Ovary (tissue), 7 donors: ENCODE measurements at regions not wholly inside any gene's neighbourhood (a gene's known extent, or its start where the extent isn't known, plus 50 kb on each side); places are given as distances from the start of the nearest gene placed in this dataset.

Experiments
- DNase-seq, 5 donors: peaks; one replicate each; pipeline ENCODE4 v3.0.0-alpha.2; 2019 to 2020
- H3K27ac ChIP-seq, 2 donors: fragments of 200-600 bp; one replicate each; pipeline versions ENCODE4 v1.5.1 to v1.8.0; 2019 to 2022
- H3K27me3 ChIP-seq: fragments of 200-600 bp; one replicate; pipeline ENCODE4 v1.8.0; 2022
- H3K36me3 ChIP-seq: fragments of 200-600 bp; sonication (generic); one replicate; pipeline ENCODE4 v1.5.1; 2019
- H3K4me1 ChIP-seq: one replicate; pipeline ENCODE4 v1.8.1; 2013; ENCODE audit warnings: mild to moderate bottlenecking, moderate library complexity; ENCODE audit not compliant: insufficient read depth
- H3K4me3 ChIP-seq: fragments of 200-600 bp; sonication (generic); one replicate; pipeline ENCODE4 v1.5.1; 2017
- H3K9me3 ChIP-seq, 2 donors: fragments of 200-600 bp in 1 of 2; sonication (generic) in 1 of 2; one replicate each; pipeline versions ENCODE4 v1.5.1 to v1.8.1; 2013 to 2019; ENCODE audit warnings: mild to moderate bottlenecking in 1 of 2, moderate library complexity in 1 of 2
- CTCF ChIP-seq, 3 donors: fragments of 450-650 bp in 2 of 3; fragments of 200-600 bp in 1 of 3; IDR thresholded peaks; one replicate each; pipeline versions ENCODE4 v1.5.1 to v1.8.0; 2016 to 2022; ENCODE audit warnings: antibody characterized with exemption in 3 of 3, mild to moderate bottlenecking in 1 of 3
- EP300 ChIP-seq: sonication (generic); formaldehyde crosslinking; IDR thresholded peaks from one replicate; pipeline ENCODE4 v1.6.1; 2017; ENCODE audit warnings: antibody characterized with exemption
- POLR2A ChIP-seq: fragments of 450-650 bp; IDR thresholded peaks from one replicate; pipeline ENCODE4 v1.6.1; 2017; ENCODE audit warnings: antibody characterized with exemption, mild to moderate bottlenecking, moderate library complexity
- WGBS, 3 donors: extraction: QIAGEN DNeasy Blood & Tissue Kit in 1 of 3; methylation state at CpG; one replicate each; pipeline versions ENCODE4 v1.1.5 to v1.1.7; 2013 to 2017; 5-methylcytosine and 5-hydroxymethylcytosine counted together
- intact Hi-C, 4 donors: fragments of 100-400 bp; cut with DNase I; formaldehyde crosslinking; loops; one replicate each; pipeline versions ENCODE4 v1.11.0 to v1.15.1; 2022 to 2023
- donor health status: DM: no; HTN: no; CAD: no; lungs with moderate emphysema.
- donor health status: DM: no; HTN: no; CAD: no.
- donor health status: Bipolar disorder and iron deficiency.
- donor health status: DM: no; HTN: no; CAD: no.
- donor health status: DM: yes; HTN: yes; CAD: no.

GRCh38 chr4:123705419-123705818 lies 308.8 kb downstream of the SPRY1 start:
- H3K4me3 ChIP-seq, result no peak overlapping the region
- H3K36me3 ChIP-seq, result no peaks in the 10 kb centered on the region
- no peaks in the 10 kb centered on the region for H3K4me1 ChIP-seq
- intact Hi-C loops, result no loop called here
- TF ChIP-seq POLR2A (no peak), EP300 (no peak), CTCF (IDR thresholded peaks at IDR 0.05) (no peak)
- WGBS, 3 donors, result 79 to 81% (median 80%) methylated on average over 6 of the region's 6 CpGs
- no peaks in the 10 kb centered on the region for H3K27me3 ChIP-seq
- DNase-seq, result no peak
- H3K9me3 ChIP-seq, result peaks cover 0 to 7% of the 10 kb centered on the region in 2 donors
- no peak overlapping the region for H3K27ac ChIP-seq

- TF ChIP-seq POLR2A, result no peak
- TF ChIP-seq CTCF (IDR thresholded peaks at IDR 0.05), result no peak
- TF ChIP-seq EP300, result no peak
- no peak overlapping the region for H3K4me3 ChIP-seq
- DNase-seq, result no peak
- H3K9me3 ChIP-seq, result peaks cover 0 to 7% of the 10 kb centered on the region in 2 donors
- H3K4me1 ChIP-seq, result no peaks in the 10 kb centered on the region
- WGBS, 3 donors, result 26 to 51% (median 29%) methylated on average over 1 of the region's 1 CpG
- H3K27ac ChIP-seq, result no peak overlapping the region
- intact Hi-C loops, result no loop called here
- H3K36me3 ChIP-seq, result no peaks in the 10 kb centered on the region
- no peaks in the 10 kb centered on the region for H3K27me3 ChIP-seq
These were observed 310.4 kb downstream of the SPRY1 start for GRCh38 chr4:123706973-123707372.

- no peak for DNase-seq
- H3K4me3 ChIP-seq, result no peak overlapping the region
- 86 to 100% (median 94%) methylated on average over 2 of the region's 2 CpGs for WGBS, 3 donors
- no peaks in the 10 kb centered on the region for H3K36me3 ChIP-seq
- H3K9me3 ChIP-seq, result peaks cover 0 to 7% of the 10 kb centered on the region in 2 donors
- H3K27ac ChIP-seq, result no peak overlapping the region
- H3K27me3 ChIP-seq, result no peaks in the 10 kb centered on the region
- TF ChIP-seq EP300 (no peak), POLR2A (no peak), CTCF (IDR thresholded peaks at IDR 0.05) (no peak)
- intact Hi-C loops, result no loop called here
- H3K4me1 ChIP-seq, result no peaks in the 10 kb centered on the region
These were observed 312.3 kb downstream of the SPRY1 start for GRCh38 chr4:123708902-123709301.

DNA sequence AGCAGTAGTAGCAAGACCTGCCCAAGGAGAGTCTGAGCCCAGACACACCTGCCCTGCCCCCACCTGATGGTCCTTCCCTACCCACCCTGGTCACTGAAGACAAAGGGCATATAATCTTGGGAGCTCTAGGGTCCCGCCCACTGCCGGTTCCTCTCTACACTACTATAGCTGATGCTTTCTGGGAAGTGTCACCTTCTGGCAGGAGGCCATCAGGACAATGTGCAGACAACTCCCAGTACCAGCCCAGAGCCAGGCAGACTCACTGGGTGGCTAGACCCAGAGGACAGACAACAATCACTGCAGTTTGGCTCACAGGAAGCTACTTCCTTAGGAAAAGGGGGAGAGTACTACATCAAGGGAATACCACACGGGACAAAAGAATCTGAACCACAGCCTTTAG lies 312.7 kb downstream of the SPRY1 start:
- no peak overlapping the region for H3K4me3 ChIP-seq
- WGBS, 3 donors, result 89 to 95% (median 89%) methylated on average over 3 of the region's 3 CpGs
- intact Hi-C loops, result no loop called here
- TF ChIP-seq POLR2A (no peak), EP300 (no peak), CTCF (IDR thresholded peaks at IDR 0.05) (no peak)
- H3K27ac ChIP-seq, result no peak overlapping the region
- no peak for DNase-seq
- H3K4me1 ChIP-seq, result no peaks in the 10 kb centered on the region
- H3K9me3 ChIP-seq, result peaks cover 0 to 7% of the 10 kb centered on the region in 2 donors
- no peaks in the 10 kb centered on the region for H3K36me3 ChIP-seq
- no peaks in the 10 kb centered on the region for H3K27me3 ChIP-seq

DNA sequence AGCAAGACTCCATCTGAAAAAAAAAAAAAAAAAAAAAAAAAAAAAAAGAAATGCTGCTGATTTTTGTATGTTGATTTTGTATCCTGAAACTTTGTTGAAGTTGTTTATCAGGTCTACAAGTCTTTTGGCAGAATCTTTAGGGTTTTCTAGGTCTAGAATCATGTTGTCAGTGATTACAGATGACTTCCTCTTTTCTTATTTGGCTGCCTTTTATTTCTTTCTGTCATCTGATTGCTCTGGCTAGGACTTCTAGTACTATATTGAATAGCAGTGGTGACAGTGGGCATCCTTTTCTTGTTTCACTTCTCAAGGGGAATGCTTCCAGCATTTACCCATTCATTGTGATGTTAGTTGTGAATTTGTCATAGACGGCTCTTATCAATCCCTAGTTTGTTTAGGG lies 334.4 kb downstream of the SPRY1 start:
- no peak for DNase-seq
- H3K4me1 ChIP-seq, result no peaks in the 10 kb centered on the region
- no peak for TF ChIP-seq POLR2A
- no peak for TF ChIP-seq EP300
- no peak for TF ChIP-seq CTCF (IDR thresholded peaks at IDR 0.05)
- WGBS, 3 donors, result 37 to 90% (median 83%) methylated on average over 1 of the region's 1 CpG
- no peaks in the 10 kb centered on the region for H3K9me3 ChIP-seq
- no peak overlapping the region for H3K4me3 ChIP-seq
- H3K36me3 ChIP-seq, result no peaks in the 10 kb centered on the region
- H3K27ac ChIP-seq, result no peak overlapping the region
- no peaks in the 10 kb centered on the region for H3K27me3 ChIP-seq
- intact Hi-C loops, result no loop called here
